ENCODE measurements at regions not wholly inside any gene's neighbourhood (a gene's known extent, or its start where the extent isn't known, plus 50 kb on each side); places are given as distances from the start of the nearest gene placed in this dataset.

- Histone ChIP-seq H3K9ac (ENCODE audit: insufficient read depth, low read length, poor library complexity, severe bottlenecking) (no peak overlapping the region), H3K4me3 (replicated peaks in 1 of 3; ENCODE audit: low read depth in 2 of 3, low read length in 3 of 3) (no peak overlapping the region), H3K27ac (ENCODE audit: low read depth in 1 of 2, low read length in 2 of 2) (no peak overlapping the region), H2AFZ (ENCODE audit: insufficient read depth, low read depth, low read length, poor library complexity, severe bottlenecking) (no peak overlapping the region), H3K27me3 (ENCODE audit: control insufficient read depth in 2 of 2, insufficient read depth in 2 of 2, low read length in 2 of 2) (no peaks in the 10 kb centered on the region), H3K36me3 (replicated peaks in 1 of 2; ENCODE audit: control insufficient read depth in 1 of 2, insufficient read depth in 2 of 2, low read length in 2 of 2) (no peaks in the 10 kb centered on the region), H3K4me1 (ENCODE audit: control insufficient read depth in 1 of 2, insufficient read depth in 2 of 2, low read length in 2 of 2) (no peaks in the 10 kb centered on the region), H3K4me2 (replicated peaks; ENCODE audit: extremely low read depth, low read length, poor library complexity, severe bottlenecking) (no peak overlapping the region), H3K79me2 (ENCODE audit: insufficient read depth, low read length) (no peaks in the 10 kb centered on the region), H4K20me1 (ENCODE audit: insufficient read depth, low read length) (no peaks in the 10 kb centered on the region), H3K9me3 (replicated peaks in 1 of 2; ENCODE audit: control insufficient read depth in 1 of 2, insufficient read depth in 1 of 2, low read length in 2 of 2) (no peaks in the 10 kb centered on the region)
- intact Hi-C loops (cut with micrococcal nuclease) = no loop called here
- H3K27me3 Mint-ChIP-seq (ENCODE audit: low read depth in 3 of 3) = peaks cover 0 to 6% (median 0%) of the 10 kb centered on the region in 3 donors
- no peaks in the 10 kb centered on the region for H3K36me3 Mint-ChIP-seq
- 94% methylated on average over 3 of the region's 4 CpGs for WGBS (ENCODE audit: insufficient coverage)
- DNase-seq = no peak
- H3K9me3 Mint-ChIP-seq = peaks cover 0 to 3% (median 0%) of the 10 kb centered on the region in 7 donors
- H3K4me1 Mint-ChIP-seq = no peaks in the 10 kb centered on the region
- TF ChIP-seq CTCF (IDR thresholded peaks at IDR 0.05) = no peak
- H3K4me3 Mint-ChIP-seq = no peak overlapping the region
- H3K27ac Mint-ChIP-seq = no peak overlapping the region
Observed at GRCh38 chr6:81382852-81383251, 369.6 kb downstream of the TENT5A start.

GRCh38 chr6:81381382-81381916 is 371.0 kb downstream of the TENT5A start:
- Histone ChIP-seq H2AFZ (ENCODE audit: insufficient read depth, low read depth, low read length, poor library complexity, severe bottlenecking) (no peak overlapping the region), H3K4me3 (replicated peaks in 1 of 3; ENCODE audit: low read depth in 2 of 3, low read length in 3 of 3) (no peak overlapping the region), H3K27me3 (ENCODE audit: control insufficient read depth in 2 of 2, insufficient read depth in 2 of 2, low read length in 2 of 2) (no peaks in the 10 kb centered on the region), H3K9ac (ENCODE audit: insufficient read depth, low read length, poor library complexity, severe bottlenecking) (no peak overlapping the region), H4K20me1 (ENCODE audit: insufficient read depth, low read length) (no peaks in the 10 kb centered on the region), H3K79me2 (ENCODE audit: insufficient read depth, low read length) (no peaks in the 10 kb centered on the region), H3K27ac (ENCODE audit: low read depth in 1 of 2, low read length in 2 of 2) (no peak overlapping the region), H3K36me3 (replicated peaks in 1 of 2; ENCODE audit: control insufficient read depth in 1 of 2, insufficient read depth in 2 of 2, low read length in 2 of 2) (no peaks in the 10 kb centered on the region), H3K4me2 (replicated peaks; ENCODE audit: extremely low read depth, low read length, poor library complexity, severe bottlenecking) (no peak overlapping the region), H3K9me3 (replicated peaks in 1 of 2; ENCODE audit: control insufficient read depth in 1 of 2, insufficient read depth in 1 of 2, low read length in 2 of 2) (no peaks in the 10 kb centered on the region), H3K4me1 (ENCODE audit: control insufficient read depth in 1 of 2, insufficient read depth in 2 of 2, low read length in 2 of 2) (no peaks in the 10 kb centered on the region)
- H3K9me3 Mint-ChIP-seq = peaks cover 0 to 3% (median 0%) of the 10 kb centered on the region in 7 donors
- H3K36me3 Mint-ChIP-seq = no peaks in the 10 kb centered on the region
- peaks cover 0 to 6% (median 2%) of the 10 kb centered on the region in 3 donors for H3K27me3 Mint-ChIP-seq (ENCODE audit: low read depth in 3 of 3)
- no CpG with 5 or more reads among the region's 1 CpG for WGBS (ENCODE audit: insufficient coverage)
- TF ChIP-seq CTCF (IDR thresholded peaks at IDR 0.05) = no peak
- DNase-seq = no peak
- H3K27ac Mint-ChIP-seq = no peak overlapping the region
- H3K4me1 Mint-ChIP-seq = no peaks in the 10 kb centered on the region
- no peak overlapping the region for H3K4me3 Mint-ChIP-seq
- intact Hi-C loops (cut with micrococcal nuclease) = no loop called here

Data from CD14-positive monocyte (primary cell).